ENCODE measurements at regions not wholly inside any gene's neighbourhood (a gene's known extent, or its start where the extent isn't known, plus 50 kb on each side); places are given as distances from the start of the nearest gene placed in this dataset.

DNA sequence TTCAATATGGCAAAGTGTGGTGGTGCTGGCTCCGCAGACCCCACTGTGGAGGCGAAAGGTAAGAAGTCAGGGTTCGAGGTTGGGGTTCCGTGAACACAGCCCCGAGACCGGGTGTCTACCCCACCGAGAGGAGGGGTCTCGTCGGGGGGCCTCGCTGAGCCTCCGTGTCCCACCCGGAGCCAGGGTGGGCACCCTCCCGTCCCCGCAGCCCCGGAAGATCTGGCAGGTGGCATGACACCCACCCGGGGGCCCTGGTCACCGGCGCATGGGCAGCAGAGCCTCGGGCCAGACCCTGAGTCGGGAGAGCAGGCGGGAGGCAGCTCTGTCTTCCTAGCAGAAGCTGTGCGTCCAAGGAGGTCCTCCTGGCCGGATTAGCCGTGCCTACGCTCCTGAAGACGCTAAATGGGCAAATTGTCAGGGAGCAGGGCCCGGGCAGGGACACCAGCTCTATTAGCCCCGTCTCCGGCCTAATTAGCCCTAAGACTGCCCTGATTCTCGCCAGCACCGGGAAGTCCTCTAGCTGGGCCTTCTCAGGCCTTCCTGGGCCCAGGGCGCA, 56.4 kb downstream of the UNCX start:
- TF ChIP-seq, protein P1, sequence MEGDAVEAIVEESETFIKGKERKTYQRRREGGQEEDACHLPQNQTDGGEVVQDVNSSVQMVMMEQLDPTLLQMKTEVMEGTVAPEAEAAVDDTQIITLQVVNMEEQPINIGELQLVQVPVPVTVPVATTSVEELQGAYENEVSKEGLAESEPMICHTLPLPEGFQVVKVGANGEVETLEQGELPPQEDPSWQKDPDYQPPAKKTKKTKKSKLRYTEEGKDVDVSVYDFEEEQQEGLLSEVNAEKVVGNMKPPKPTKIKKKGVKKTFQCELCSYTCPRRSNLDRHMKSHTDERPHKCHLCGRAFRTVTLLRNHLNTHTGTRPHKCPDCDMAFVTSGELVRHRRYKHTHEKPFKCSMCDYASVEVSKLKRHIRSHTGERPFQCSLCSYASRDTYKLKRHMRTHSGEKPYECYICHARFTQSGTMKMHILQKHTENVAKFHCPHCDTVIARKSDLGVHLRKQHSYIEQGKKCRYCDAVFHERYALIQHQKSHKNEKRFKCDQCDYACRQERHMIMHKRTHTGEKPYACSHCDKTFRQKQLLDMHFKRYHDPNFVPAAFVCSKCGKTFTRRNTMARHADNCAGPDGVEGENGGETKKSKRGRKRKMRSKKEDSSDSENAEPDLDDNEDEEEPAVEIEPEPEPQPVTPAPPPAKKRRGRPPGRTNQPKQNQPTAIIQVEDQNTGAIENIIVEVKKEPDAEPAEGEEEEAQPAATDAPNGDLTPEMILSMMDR (conservative IDR thresholded peaks at IDR 0.05; ENCODE audit: low read length) = no peak
- TF ChIP-seq EZH2phosphoT487 (IDR thresholded peaks at IDR 0.05; ENCODE audit: borderline replicate concordance, low read depth, low read length) = no peak
